Colonic mucosa (tissue), 4 donors: ENCODE measurements at regions not wholly inside any gene's neighbourhood (a gene's known extent, or its start where the extent isn't known, plus 50 kb on each side); places are given as distances from the start of the nearest gene placed in this dataset.

Experiments used
- DNase-seq: peaks from one replicate; pipeline ENCODE4 v3.0.0-alpha.2; 2020
- H3K27ac ChIP-seq: fragments of 200-600 bp; one replicate; pipeline ENCODE4 v1.8.0; 2021
- H3K27me3 ChIP-seq: fragments of 200-600 bp; one replicate; pipeline ENCODE4 v1.8.0; 2021
- H3K36me3 ChIP-seq: fragments of 200-600 bp; one replicate; pipeline ENCODE4 v1.8.0; 2021
- H3K4me1 ChIP-seq: fragments of 200-600 bp; one replicate; pipeline ENCODE4 v1.8.0; 2021; ENCODE audit warnings: mild to moderate bottlenecking
- H3K4me3 ChIP-seq: fragments of 200-600 bp; one replicate; pipeline ENCODE4 v1.8.0; 2021
- H3K9ac ChIP-seq, 2 donors: one replicate each; pipeline ENCODE4 v1.7.0; 2013; ENCODE audit warnings: control low read depth in 2 of 2, low read depth in 2 of 2, low read length in 2 of 2
- H3K9me3 ChIP-seq: fragments of 200-600 bp; one replicate; pipeline ENCODE4 v1.8.0; 2021
- intact Hi-C: fragments of 100-400 bp; cut with DNase I; formaldehyde crosslinking; loops from one replicate; pipeline ENCODE4 v1.14.1; 2022
- TF ChIP-seq, protein P1 (sequence below): fragments of 200-600 bp; IDR thresholded peaks from one replicate; pipeline ENCODE4 v1.8.0; 2022; ENCODE audit warnings: antibody characterized with exemption, mild to moderate bottlenecking
- donor health status: healthy.
- donor health status: DM: no; HTN: no; CAD: no.
- donor health status: DM: no; HTN: no; CAD: no.

DNA sequence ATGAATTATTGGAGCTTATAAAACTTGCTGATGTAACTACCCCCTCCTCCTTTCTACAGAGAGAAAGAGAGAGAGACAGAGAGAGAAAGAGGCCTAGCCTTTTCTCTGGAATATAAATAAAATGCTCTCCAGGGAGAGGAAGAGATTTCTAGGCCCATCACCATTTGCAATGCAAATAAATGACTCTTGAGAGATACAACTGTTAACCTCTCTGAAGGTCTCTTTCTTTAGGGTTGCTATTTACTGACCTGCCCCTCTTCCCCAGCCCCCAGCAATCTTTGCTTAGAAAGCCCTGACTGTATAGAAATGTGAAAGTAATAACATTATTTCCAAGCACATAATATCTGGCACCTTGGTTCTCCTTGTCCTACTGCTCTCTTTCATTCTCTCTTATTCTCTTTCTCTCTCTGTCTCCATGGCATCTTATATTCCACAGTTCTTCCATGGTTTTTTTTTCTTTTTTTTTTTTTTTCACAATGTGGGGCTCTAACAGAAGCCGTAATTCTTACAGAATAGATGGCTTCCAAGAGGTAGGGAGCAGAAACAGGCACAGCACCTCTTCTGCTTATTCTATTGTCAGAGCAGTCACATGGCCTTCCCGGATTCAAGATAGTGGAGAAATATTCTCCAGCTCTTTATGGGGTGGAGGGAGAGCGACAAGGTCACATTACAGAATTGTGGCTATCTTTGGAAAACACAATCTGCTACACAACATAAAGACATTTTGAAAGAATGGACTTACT lies 1087.9 kb upstream of the NUDT12 start:
- TF ChIP-seq, protein P1, sequence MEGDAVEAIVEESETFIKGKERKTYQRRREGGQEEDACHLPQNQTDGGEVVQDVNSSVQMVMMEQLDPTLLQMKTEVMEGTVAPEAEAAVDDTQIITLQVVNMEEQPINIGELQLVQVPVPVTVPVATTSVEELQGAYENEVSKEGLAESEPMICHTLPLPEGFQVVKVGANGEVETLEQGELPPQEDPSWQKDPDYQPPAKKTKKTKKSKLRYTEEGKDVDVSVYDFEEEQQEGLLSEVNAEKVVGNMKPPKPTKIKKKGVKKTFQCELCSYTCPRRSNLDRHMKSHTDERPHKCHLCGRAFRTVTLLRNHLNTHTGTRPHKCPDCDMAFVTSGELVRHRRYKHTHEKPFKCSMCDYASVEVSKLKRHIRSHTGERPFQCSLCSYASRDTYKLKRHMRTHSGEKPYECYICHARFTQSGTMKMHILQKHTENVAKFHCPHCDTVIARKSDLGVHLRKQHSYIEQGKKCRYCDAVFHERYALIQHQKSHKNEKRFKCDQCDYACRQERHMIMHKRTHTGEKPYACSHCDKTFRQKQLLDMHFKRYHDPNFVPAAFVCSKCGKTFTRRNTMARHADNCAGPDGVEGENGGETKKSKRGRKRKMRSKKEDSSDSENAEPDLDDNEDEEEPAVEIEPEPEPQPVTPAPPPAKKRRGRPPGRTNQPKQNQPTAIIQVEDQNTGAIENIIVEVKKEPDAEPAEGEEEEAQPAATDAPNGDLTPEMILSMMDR, result no peak
- Histone ChIP-seq H3K27me3 (no peaks in the 10 kb centered on the region), H3K36me3 (no peaks in the 10 kb centered on the region), H3K4me3 (no peak overlapping the region), H3K9ac (no peak overlapping the region), H3K4me1 (no peaks in the 10 kb centered on the region), H3K9me3 (no peaks in the 10 kb centered on the region), H3K27ac (no peak overlapping the region)
- no peak for DNase-seq
- intact Hi-C loops, result no loop called here

DNA sequence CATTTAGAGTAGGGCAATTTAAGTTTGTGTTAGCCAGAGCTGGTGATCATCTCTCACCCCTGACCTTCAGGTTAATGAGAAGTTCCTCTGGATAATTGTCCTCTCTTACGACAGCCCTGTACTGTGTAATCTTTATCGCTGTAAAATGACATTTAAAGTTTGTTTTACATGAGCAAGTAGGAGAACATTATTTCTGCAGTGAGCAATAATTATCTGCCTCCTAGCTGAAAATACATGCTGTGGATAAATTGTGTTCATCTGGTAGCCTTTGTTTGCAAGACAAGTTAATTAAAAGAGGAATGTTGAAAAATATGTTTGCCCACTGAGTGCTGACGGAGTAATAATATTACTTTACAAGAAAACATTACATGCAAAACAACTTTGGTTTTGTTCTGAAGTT lies 1083.8 kb upstream of the NUDT12 start:
- intact Hi-C loops, result no loop called here
- no peak overlapping the region for H3K27ac ChIP-seq
- H3K36me3 ChIP-seq, result no peaks in the 10 kb centered on the region
- H3K4me1 ChIP-seq, result no peaks in the 10 kb centered on the region
- no peaks in the 10 kb centered on the region for H3K9me3 ChIP-seq
- DNase-seq, result no peak
- no peaks in the 10 kb centered on the region for H3K27me3 ChIP-seq
- no peak overlapping the region for H3K4me3 ChIP-seq
- TF ChIP-seq, protein P1, result no peak
- H3K9ac ChIP-seq, result no peak overlapping the region

DNA sequence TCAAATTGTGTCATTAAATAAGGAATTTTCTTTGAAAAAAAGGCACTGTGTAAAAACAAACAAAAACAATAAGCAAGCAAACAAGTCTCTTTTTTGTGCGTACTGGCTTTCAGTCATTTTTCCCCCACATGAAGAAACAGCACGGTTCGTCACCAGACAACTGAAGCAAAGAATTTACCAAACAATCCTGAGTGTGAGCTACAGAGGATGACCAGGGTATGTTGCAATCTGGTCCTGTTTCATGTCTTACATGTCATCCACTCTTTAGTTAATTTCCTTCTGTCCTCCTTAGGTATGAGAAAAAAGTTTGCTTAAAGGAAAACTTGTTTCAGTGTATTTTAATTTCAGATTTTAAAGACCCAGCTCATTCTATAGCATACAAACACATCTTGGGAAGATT lies 1080.7 kb upstream of the NUDT12 start:
- no peaks in the 10 kb centered on the region for H3K4me1 ChIP-seq
- intact Hi-C loops, result no loop called here
- TF ChIP-seq, protein P1, result no peak

DNA sequence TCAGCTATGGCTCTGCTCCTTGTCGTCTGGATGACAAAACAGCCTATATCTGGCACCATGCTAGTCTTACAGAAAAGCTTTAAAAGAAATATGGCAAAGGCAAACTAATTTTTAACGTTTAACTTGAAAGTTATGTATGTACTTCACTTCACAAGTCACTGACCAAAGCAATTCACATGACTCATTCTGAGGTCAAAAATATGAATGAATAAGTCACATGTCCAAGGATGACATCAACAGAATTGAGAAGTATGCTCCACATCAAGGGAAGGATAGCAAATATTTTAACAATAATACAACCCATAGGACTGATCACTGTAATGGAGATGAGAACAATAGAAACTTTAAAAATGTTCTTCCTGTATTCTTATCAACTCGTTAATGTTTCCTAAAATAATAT lies 1072.6 kb upstream of the NUDT12 start:
- Histone ChIP-seq H3K9ac (no peak overlapping the region), H3K4me3 (no peak overlapping the region), H3K27me3 (no peaks in the 10 kb centered on the region), H3K27ac (no peak overlapping the region), H3K4me1 (no peaks in the 10 kb centered on the region), H3K36me3 (no peaks in the 10 kb centered on the region), H3K9me3 (no peaks in the 10 kb centered on the region)
- TF ChIP-seq, protein P1, result no peak
- DNase-seq, result no peak
- intact Hi-C loops, result no loop called here

More for the DNA sequence above, 1080.7 kb upstream of the NUDT12 start:
- Histone ChIP-seq H3K9ac (no peak overlapping the region), H3K36me3 (no peaks in the 10 kb centered on the region), H3K4me3 (no peak overlapping the region), H3K27ac (no peak overlapping the region), H3K27me3 (no peaks in the 10 kb centered on the region), H3K9me3 (no peaks in the 10 kb centered on the region)
- no peak for DNase-seq

DNA sequence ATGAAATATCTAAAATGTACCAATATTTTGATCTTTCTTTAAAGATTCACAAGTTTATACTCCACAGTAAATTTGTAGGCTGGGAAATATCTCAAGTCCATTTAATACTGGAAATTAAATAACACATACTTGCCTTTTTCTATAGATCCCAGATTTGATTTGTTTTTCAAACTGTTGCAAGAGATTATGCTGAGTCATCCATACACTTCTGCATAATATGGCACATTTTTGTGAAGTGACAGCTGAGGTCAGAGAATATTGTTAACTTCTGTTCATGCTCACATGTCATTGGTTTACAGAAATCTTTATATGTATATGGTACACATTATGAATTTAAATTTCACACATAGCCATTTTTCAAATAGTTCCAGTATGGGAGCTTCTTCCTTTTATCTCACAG lies 1066.3 kb upstream of the NUDT12 start:
- no peak for DNase-seq
- Histone ChIP-seq H3K27me3 (no peaks in the 10 kb centered on the region), H3K4me1 (no peaks in the 10 kb centered on the region), H3K9ac (no peak overlapping the region), H3K36me3 (no peaks in the 10 kb centered on the region), H3K27ac (no peak overlapping the region), H3K9me3 (no peaks in the 10 kb centered on the region), H3K4me3 (no peak overlapping the region)
- intact Hi-C loops, result no loop called here
- TF ChIP-seq, protein P1, result no peak
